ENCODE measurements at regions not wholly inside any gene's neighbourhood (a gene's known extent, or its start where the extent isn't known, plus 50 kb on each side); places are given as distances from the start of the nearest gene placed in this dataset.

GRCh38 chr12:24565300-24565699, 383.6 kb downstream of the BCAT1 start:
- H3K36me3 ChIP-seq (ENCODE audit: insufficient read depth, low read length) = no peaks in the 10 kb centered on the region
- no peaks in the 10 kb centered on the region for H3K79me2 ChIP-seq (ENCODE audit: insufficient read depth, low read length)
- H3K4me1 ChIP-seq (ENCODE audit: insufficient read depth, low read length) = peaks cover 14% of the 10 kb centered on the region
- no peak for TF ChIP-seq CTCF (IDR thresholded peaks at IDR 0.05; ENCODE audit: extremely low read depth, low read depth, low read length)
- H2AFZ ChIP-seq (ENCODE audit: low read length) = no peak overlapping the region
- H3K4me3 ChIP-seq (ENCODE audit: insufficient read depth, low read length) = no peak overlapping the region
- H3K9me3 ChIP-seq (ENCODE audit: low read depth, low read length) = no peaks in the 10 kb centered on the region
- no peak overlapping the region for H3K27ac ChIP-seq (ENCODE audit: low read depth, low read length)
- DNase-seq (ENCODE audit: insufficient read length, low spot score, missing footprints) = no peak
- no peak overlapping the region for H3K4me2 ChIP-seq (ENCODE audit: insufficient read depth, low read length)
- H3K27me3 ChIP-seq (ENCODE audit: insufficient read depth, low read length) = peaks cover 31% of the 10 kb centered on the region
- H4K20me1 ChIP-seq (ENCODE audit: insufficient read depth, low read length) = no peaks in the 10 kb centered on the region

GRCh38 chr12:24562771-24563431, 386.0 kb downstream of the BCAT1 start:
- H3K79me2 ChIP-seq (ENCODE audit: insufficient read depth, low read length) = no peaks in the 10 kb centered on the region
- H3K4me1 ChIP-seq (ENCODE audit: insufficient read depth, low read length) = peaks cover 14% of the 10 kb centered on the region
- no peaks in the 10 kb centered on the region for H3K36me3 ChIP-seq (ENCODE audit: insufficient read depth, low read length)
- peak overlapping the region; percentile 57 for H2AFZ ChIP-seq (ENCODE audit: low read length)
- no peak overlapping the region for H3K27ac ChIP-seq (ENCODE audit: low read depth, low read length)
- peaks cover 35% of the 10 kb centered on the region for H3K27me3 ChIP-seq (ENCODE audit: insufficient read depth, low read length)
- H3K4me3 ChIP-seq (ENCODE audit: insufficient read depth, low read length) = peak overlapping the region; percentile 79
- H3K9me3 ChIP-seq (ENCODE audit: low read depth, low read length) = no peaks in the 10 kb centered on the region
- DNase-seq (ENCODE audit: insufficient read length, low spot score, missing footprints) = peak; percentile 86
- no peak for TF ChIP-seq CTCF (IDR thresholded peaks at IDR 0.05; ENCODE audit: extremely low read depth, low read depth, low read length)
- H4K20me1 ChIP-seq (ENCODE audit: insufficient read depth, low read length) = no peaks in the 10 kb centered on the region
- H3K4me2 ChIP-seq (ENCODE audit: insufficient read depth, low read length) = peak overlapping the region; percentile 95

- TF ChIP-seq CTCF (IDR thresholded peaks at IDR 0.05; ENCODE audit: extremely low read depth, low read depth, low read length) = no peak
- Histone ChIP-seq H3K27ac (ENCODE audit: low read depth, low read length) (no peak overlapping the region), H3K79me2 (ENCODE audit: insufficient read depth, low read length) (no peaks in the 10 kb centered on the region), H3K4me2 (ENCODE audit: insufficient read depth, low read length) (peak overlapping the region; percentile 95), H3K27me3 (ENCODE audit: insufficient read depth, low read length) (peaks cover 35% of the 10 kb centered on the region), H3K4me3 (ENCODE audit: insufficient read depth, low read length) (peak overlapping the region; percentile 79), H3K9me3 (ENCODE audit: low read depth, low read length) (no peaks in the 10 kb centered on the region), H3K4me1 (ENCODE audit: insufficient read depth, low read length) (peaks cover 14% of the 10 kb centered on the region), H2AFZ (ENCODE audit: low read length) (peak overlapping the region; percentile 89), H4K20me1 (ENCODE audit: insufficient read depth, low read length) (no peaks in the 10 kb centered on the region), H3K36me3 (ENCODE audit: insufficient read depth, low read length) (no peaks in the 10 kb centered on the region)
- DNase-seq (ENCODE audit: insufficient read length, low spot score, missing footprints) = peak; percentile 94
Observed at GRCh38 chr12:24561882-24562770, 386.8 kb downstream of the BCAT1 start.

GRCh38 chr12:24561411-24561871, 387.5 kb downstream of the BCAT1 start:
- Histone ChIP-seq H2AFZ (ENCODE audit: low read length) (peak overlapping the region; percentile 89), H3K36me3 (ENCODE audit: insufficient read depth, low read length) (no peaks in the 10 kb centered on the region), H3K79me2 (ENCODE audit: insufficient read depth, low read length) (no peaks in the 10 kb centered on the region), H3K4me3 (ENCODE audit: insufficient read depth, low read length) (peak overlapping the region; percentile 79), H3K4me1 (ENCODE audit: insufficient read depth, low read length) (peaks cover 14% of the 10 kb centered on the region), H4K20me1 (ENCODE audit: insufficient read depth, low read length) (no peaks in the 10 kb centered on the region), H3K27me3 (ENCODE audit: insufficient read depth, low read length) (peaks cover 35% of the 10 kb centered on the region), H3K9me3 (ENCODE audit: low read depth, low read length) (no peaks in the 10 kb centered on the region), H3K27ac (ENCODE audit: low read depth, low read length) (no peak overlapping the region), H3K4me2 (ENCODE audit: insufficient read depth, low read length) (peak overlapping the region; percentile 95)
- TF ChIP-seq CTCF (IDR thresholded peaks at IDR 0.05; ENCODE audit: extremely low read depth, low read depth, low read length) = no peak
- DNase-seq (ENCODE audit: insufficient read length, low spot score, missing footprints) = peak; percentile 94
